BJ (cell line): ENCODE measurements at regions not wholly inside any gene's neighbourhood (a gene's known extent, or its start where the extent isn't known, plus 50 kb on each side); places are given as distances from the start of the nearest gene placed in this dataset.

ENCODE experiments used
- CTCF ChIA-PET: fragments of 350-600 bp; formaldehyde crosslinking; extraction: SDS; loops from one replicate; lab custom pipeline; 2021; ENCODE audit warnings: antibody characterized with exemption, inconsistent platforms; lab: Yijun Ruan, JAX
- POLR2A ChIA-PET: fragments of 300-600 bp; sonication (Branson Sonifier 250); formaldehyde crosslinking; extraction: SDS; loops from one replicate; lab custom pipeline; 2021; ENCODE audit warnings: antibody characterized with exemption; lab: Charles Lee
- DNase-seq: peaks from one replicate; pipeline ENCODE4 v3.0.0-alpha.2; 2011; ENCODE audit warnings: low read depth
- H3K27me3 ChIP-seq: 2 replicates; pipeline ENCODE4 v1.6.0; 2011; ENCODE audit warnings: low read length; ENCODE audit not compliant: control insufficient read depth, insufficient read depth
- H3K36me3 ChIP-seq: 2 replicates; pipeline ENCODE4 v1.5.1; 2011; ENCODE audit warnings: low read length; ENCODE audit not compliant: control insufficient read depth, insufficient read depth
- H3K4me3 ChIP-seq: 2 replicates; pipeline ENCODE4 v1.5.1; 2011; ENCODE audit warnings: low read depth, mild to moderate bottlenecking, control low read depth, low read length
- CTCF ChIP-seq: IDR thresholded peaks from 2 replicates; pipeline ENCODE4 v1.5.1; 2011; ENCODE audit warnings: low read depth, mild to moderate bottlenecking, control low read depth, inconsistent platforms, low read length, moderate library complexity; ENCODE audit not compliant: insufficient read depth

DNA sequence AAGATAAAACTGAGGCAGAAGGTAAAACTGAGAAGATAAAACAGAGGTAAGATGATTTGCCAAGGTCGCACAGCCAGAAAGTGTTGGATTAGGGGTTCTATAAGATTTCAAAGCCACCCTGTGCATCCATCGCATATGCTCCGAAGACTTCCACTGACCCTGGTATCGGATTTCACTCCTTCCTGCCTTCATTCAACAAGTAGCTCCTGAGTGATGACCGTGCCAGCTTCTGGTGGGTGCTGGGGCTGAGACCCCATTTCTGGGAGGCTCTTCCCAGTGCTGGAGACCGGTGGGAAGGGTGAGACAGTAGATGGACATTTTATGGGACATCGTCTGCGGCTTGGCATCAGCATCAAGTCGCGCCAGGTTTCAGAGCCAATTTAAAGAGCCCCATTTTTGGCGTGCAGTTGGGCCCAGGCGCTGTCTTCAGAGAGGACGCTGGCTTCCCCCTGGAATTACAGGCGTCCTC is 53.7 kb upstream of the DAB2IP start:
- no peak for TF ChIP-seq CTCF
- no peaks in the 10 kb centered on the region for H3K36me3 ChIP-seq
- no peak overlapping the region for H3K4me3 ChIP-seq
- 0 out of 2 replicates have a peak, but pooled peaks cover 2% of the 10 kb centered on the region for H3K27me3 ChIP-seq
- DNase-seq = no peak
- ChIA-PET CTCF (interaction anchor here (0.9 to 3.8 kb wide), 13 partner anchors 8 to 90 kb away, joined by 3 to 18 read pairs (median 4); no protein-coding TSS in a partner anchor), POLR2A (no interaction called here)

- peak; percentile 65 for DNase-seq
- peak overlapping the region; percentile 54 for H3K4me3 ChIP-seq
- TF ChIP-seq CTCF = peak; percentile 73
- POLR2A ChIA-PET = no interaction called here
- H3K36me3 ChIP-seq = no peaks in the 10 kb centered on the region
- CTCF ChIA-PET = interaction anchor here (0.7 to 3.8 kb wide), 17 partner anchors 9 to 334 kb away, joined by 3 to 18 read pairs (median 4); no protein-coding TSS in a partner anchor
- 0 out of 2 replicates have a peak, but pooled peaks cover 2% of the 10 kb centered on the region for H3K27me3 ChIP-seq
Observed at GRCh38 chr9:121598167-121598964, 53.1 kb upstream of the DAB2IP start.

DNA sequence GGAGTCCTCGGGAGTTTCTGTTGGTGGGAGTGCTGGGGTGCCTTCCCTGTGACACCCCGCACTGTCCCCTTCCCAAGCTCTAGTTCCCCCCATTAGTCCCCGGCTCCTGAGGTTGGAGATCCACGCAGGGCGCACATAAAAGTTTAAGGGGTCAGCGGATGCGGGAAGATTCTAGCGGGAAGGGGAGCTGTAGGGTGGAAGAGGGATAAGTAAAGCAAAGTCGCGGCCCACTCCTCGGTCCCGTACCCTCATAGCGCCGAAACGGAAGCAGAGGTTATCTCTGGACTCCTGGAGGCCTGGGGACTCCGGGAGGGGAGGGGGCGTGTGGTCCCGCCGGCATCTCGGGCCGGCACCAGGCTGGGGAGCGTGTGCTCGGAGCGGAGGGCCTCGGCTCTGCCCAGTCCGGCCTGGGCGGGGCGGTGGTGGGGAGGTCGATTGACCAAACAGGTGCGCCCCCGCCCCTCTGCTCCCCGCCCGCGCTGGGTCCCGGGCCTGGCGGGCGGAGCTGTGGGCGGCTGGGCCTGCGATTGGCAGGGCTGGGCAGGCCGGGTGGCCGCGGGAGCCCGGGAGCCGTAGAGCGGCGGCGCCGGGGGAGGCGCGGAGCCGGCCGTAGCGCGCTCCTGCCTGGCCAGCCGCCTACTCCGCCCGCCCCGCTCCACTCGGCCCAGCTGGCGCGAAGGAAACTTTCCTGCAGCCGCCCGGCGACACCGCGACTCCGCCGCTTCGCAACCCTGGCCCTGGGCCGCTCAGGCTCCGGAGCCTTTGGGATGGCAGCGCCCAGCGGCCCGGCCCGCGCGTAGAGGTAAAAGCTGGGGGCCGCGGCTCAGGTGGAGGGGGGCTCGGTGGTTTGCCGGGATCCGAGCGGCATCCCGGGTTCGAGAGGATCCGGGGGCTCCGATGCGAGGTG is 52.2 kb upstream of the DAB2IP start:
- peak overlapping the region; percentile 54 for H3K4me3 ChIP-seq
- POLR2A ChIA-PET = interaction anchor here (0.6 kb wide), 1 partner anchor 42 kb away, joined by 3 read pairs; no protein-coding TSS in a partner anchor
- CTCF ChIA-PET = interaction anchor here (0.7 to 3.8 kb wide), 14 partner anchors 9 to 334 kb away, joined by 3 to 18 read pairs (median 4); no protein-coding TSS in a partner anchor
- DNase-seq = no peak
- H3K27me3 ChIP-seq = 0 out of 2 replicates have a peak, but pooled peaks cover 2% of the 10 kb centered on the region
- no peaks in the 10 kb centered on the region for H3K36me3 ChIP-seq
- no peak for TF ChIP-seq CTCF

GRCh38 chr9:121599872-121600585 is 51.4 kb upstream of the DAB2IP start:
- CTCF ChIA-PET = interaction anchor here (0.7 to 3.8 kb wide), 9 partner anchors 10 to 99 kb away, joined by 3 to 18 read pairs (median 8); no protein-coding TSS in a partner anchor
- DNase-seq = no peak
- POLR2A ChIA-PET = no interaction called here
- 0 out of 2 replicates have a peak, but pooled peaks have one; percentile 9 for TF ChIP-seq CTCF
- Histone ChIP-seq H3K36me3 (no peaks in the 10 kb centered on the region), H3K4me3 (peak overlapping the region; percentile 54), H3K27me3 (0 out of 2 replicates have a peak, but pooled peaks cover 2% of the 10 kb centered on the region)
